GM23338 (cell line): ENCODE measurements at regions not wholly inside any gene's neighbourhood (a gene's known extent, or its start where the extent isn't known, plus 50 kb on each side); places are given as distances from the start of the nearest gene placed in this dataset.

Experiments
- ATAC-seq: fragments of 200-7000 bp; cut with Tn5 transposase; 3 replicates; pipeline ENCODE4 v1.9.1; 2020
- DNase-seq: peaks from one replicate; pipeline ENCODE4 v3.0.0-alpha.2; 2015; ENCODE audit warnings: low spot score
- H2AFZ ChIP-seq: fragments of 200-600 bp; sonication (generic); 2 replicates; pipeline ENCODE4 v1.8.0; 2016; ENCODE audit warnings: antibody characterized with exemption, mild to moderate bottlenecking, moderate library complexity
- H3F3A ChIP-seq: fragments of 200-600 bp; sonication (generic); replicated peaks from 2 replicates; pipeline ENCODE4 v1.8.0; 2017; ENCODE audit warnings: antibody characterized with exemption, mixed run types, low read depth
- H3K27ac ChIP-seq: fragments of 200-600 bp; sonication (generic); 2 replicates; pipeline ENCODE4 v1.6.1; 2016; ENCODE audit warnings: low read depth
- H3K27me3 ChIP-seq: fragments of 200-600 bp; sonication (generic); 2 replicates; pipeline ENCODE4 v1.8.0; 2016; ENCODE audit warnings: mild to moderate bottlenecking, mixed run types, moderate library complexity; ENCODE audit not compliant: insufficient read depth
- H3K36me3 ChIP-seq: fragments of 200-600 bp; sonication (generic); 2 replicates; pipeline ENCODE4 v1.8.0; 2016; ENCODE audit warnings: mild to moderate bottlenecking; ENCODE audit not compliant: insufficient read depth
- H3K4me1 ChIP-seq: fragments of 200-600 bp; sonication (generic); 2 replicates; pipeline ENCODE4 v1.8.0; 2016; ENCODE audit warnings: mild to moderate bottlenecking, moderate library complexity; ENCODE audit not compliant: insufficient read depth
- H3K4me2 ChIP-seq: fragments of 200-600 bp; sonication (generic); 2 replicates; pipeline ENCODE4 v1.7.1; 2017; ENCODE audit warnings: mixed run types
- H3K4me3 ChIP-seq: fragments of 200-600 bp; sonication (generic); 2 replicates; pipeline ENCODE4 v1.6.1; 2016; ENCODE audit warnings: mixed run types
- H3K79me2 ChIP-seq: fragments of 200-600 bp; sonication (generic); replicated peaks from 2 replicates; pipeline ENCODE4 v1.8.0; 2017; ENCODE audit warnings: mild to moderate bottlenecking; ENCODE audit not compliant: insufficient read depth
- H3K9me2 ChIP-seq: fragments of 200-600 bp; sonication (generic); 2 replicates; pipeline ENCODE4 v1.8.0; 2017; ENCODE audit not compliant: insufficient read depth
- H4K20me1 ChIP-seq: fragments of 200-600 bp; sonication (generic); replicated peaks from 2 replicates; pipeline ENCODE4 v1.8.0; 2017; ENCODE audit warnings: mild to moderate bottlenecking; ENCODE audit not compliant: insufficient read depth
- H3K27ac Mint-ChIP-seq: 2 replicates; pipeline ENCODE4 v1.8.0; 2020; ENCODE audit warnings: inconsistent platforms, mild to moderate bottlenecking, moderate library complexity, mixed read lengths
- H3K27me3 Mint-ChIP-seq: 3 replicates; pipeline ENCODE4 v1.8.0; 2022; ENCODE audit warnings: low read depth, mild to moderate bottlenecking, moderate library complexity, mixed read lengths, inconsistent platforms; ENCODE audit not compliant: insufficient read depth, poor library complexity
- H3K36me3 Mint-ChIP-seq: 3 replicates; pipeline ENCODE4 v1.8.0; 2021; ENCODE audit warnings: low read depth, mild to moderate bottlenecking, inconsistent platforms, moderate library complexity, mixed read lengths
- H3K4me1 Mint-ChIP-seq: 3 replicates; pipeline ENCODE4 v1.8.0; 2020; ENCODE audit warnings: mild to moderate bottlenecking, inconsistent platforms, mixed read lengths
- H3K4me3 Mint-ChIP-seq: 3 replicates; pipeline ENCODE4 v1.8.0; 2021; ENCODE audit warnings: moderate library complexity, mild to moderate bottlenecking, inconsistent platforms, mixed read lengths
- H3K9me3 Mint-ChIP-seq: 3 replicates; pipeline ENCODE4 v1.8.0; 2020; ENCODE audit warnings: moderate library complexity, mild to moderate bottlenecking, inconsistent platforms, mixed read lengths
- EZH2phosphoT487 ChIP-seq: fragments of 200-600 bp; sonication (generic); IDR thresholded peaks from one replicate; pipeline ENCODE4 v1.8.1; 2018; ENCODE audit warnings: antibody characterized with exemption; ENCODE audit not compliant: unreplicated experiment
- POLR2AphosphoS5 ChIP-seq: IDR thresholded peaks from 2 replicates; pipeline ENCODE4 v1.6.1; 2016; ENCODE audit warnings: antibody characterized with exemption, low read depth
- STAT1 ChIP-seq: IDR thresholded peaks from one replicate; pipeline ENCODE4 v1.6.1; 2016; ENCODE audit warnings: antibody characterized with exemption; ENCODE audit not compliant: unreplicated experiment
- ZNF114 ChIP-seq: fragments of 250-450 bp; sonication (Bioruptor Pico); IDR thresholded peaks from 2 replicates; pipeline ENCODE4 v1.5.0; 2020; ENCODE audit warnings: mild to moderate bottlenecking, moderate library complexity
- TF ChIP-seq, protein P1 (sequence below): IDR thresholded peaks from 2 replicates; pipeline ENCODE4 v1.6.1; 2016; ENCODE audit warnings: antibody characterized with exemption
- TF ChIP-seq, protein P2 (sequence below): fragments of 250-450 bp; sonication (Bioruptor Pico); IDR thresholded peaks from 2 replicates; pipeline ENCODE4 v1.5.0; 2020; ENCODE audit warnings: mild to moderate bottlenecking, moderate library complexity
- TF ChIP-seq, protein P3 (sequence below): IDR thresholded peaks from one replicate; pipeline ENCODE4 v1.6.1; 2018; ENCODE audit warnings: antibody characterized with exemption; ENCODE audit not compliant: unreplicated experiment

DNA sequence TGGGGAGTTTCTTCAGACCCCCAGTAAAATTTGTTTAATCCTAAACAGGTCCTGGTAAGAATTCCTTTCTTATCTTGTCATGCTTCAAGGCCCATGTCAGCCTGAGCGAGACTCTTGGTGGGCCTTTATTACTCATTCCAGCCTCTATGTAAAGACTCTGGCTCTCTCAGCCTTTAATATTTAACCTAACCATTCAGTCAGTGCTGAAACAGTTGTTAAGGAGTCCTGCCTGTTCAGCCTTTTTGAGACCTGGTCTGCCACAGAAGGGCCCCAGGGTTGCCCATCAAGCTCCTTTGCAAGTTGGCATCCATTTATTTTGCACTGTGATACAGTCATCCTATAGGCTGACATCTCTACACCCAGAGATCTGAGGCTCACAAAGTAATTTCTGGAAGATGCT, 107.7 kb upstream of the VANGL1 start:
- Histone ChIP-seq H3K36me3 (no peaks in the 10 kb centered on the region), H3K9me2 (no peaks in the 10 kb centered on the region), H3K4me1 (peaks cover 10% of the 10 kb centered on the region), H3K27me3 (no peaks in the 10 kb centered on the region), H4K20me1 (no peaks in the 10 kb centered on the region), H2AFZ (no peak overlapping the region), H3K27ac (no peak overlapping the region), H3F3A (no peaks in the 10 kb centered on the region), H3K79me2 (no peaks in the 10 kb centered on the region), H3K4me3 (no peak overlapping the region), H3K4me2 (no peak overlapping the region)
- ATAC-seq, result no peak
- no peak for DNase-seq
- Mint-ChIP-seq H3K4me1 (peaks cover 18% of the 10 kb centered on the region; the same call in 2 of the 3 replicates), H3K27me3 (no peaks in the 10 kb centered on the region), H3K9me3 (no peaks in the 10 kb centered on the region), H3K4me3 (no peak overlapping the region), H3K36me3 (no peaks in the 10 kb centered on the region), H3K27ac (no peak overlapping the region)
- TF ChIP-seq, protein P1, sequence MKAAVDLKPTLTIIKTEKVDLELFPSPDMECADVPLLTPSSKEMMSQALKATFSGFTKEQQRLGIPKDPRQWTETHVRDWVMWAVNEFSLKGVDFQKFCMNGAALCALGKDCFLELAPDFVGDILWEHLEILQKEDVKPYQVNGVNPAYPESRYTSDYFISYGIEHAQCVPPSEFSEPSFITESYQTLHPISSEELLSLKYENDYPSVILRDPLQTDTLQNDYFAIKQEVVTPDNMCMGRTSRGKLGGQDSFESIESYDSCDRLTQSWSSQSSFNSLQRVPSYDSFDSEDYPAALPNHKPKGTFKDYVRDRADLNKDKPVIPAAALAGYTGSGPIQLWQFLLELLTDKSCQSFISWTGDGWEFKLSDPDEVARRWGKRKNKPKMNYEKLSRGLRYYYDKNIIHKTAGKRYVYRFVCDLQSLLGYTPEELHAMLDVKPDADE, result no peak
- TF ChIP-seq, protein P2, sequence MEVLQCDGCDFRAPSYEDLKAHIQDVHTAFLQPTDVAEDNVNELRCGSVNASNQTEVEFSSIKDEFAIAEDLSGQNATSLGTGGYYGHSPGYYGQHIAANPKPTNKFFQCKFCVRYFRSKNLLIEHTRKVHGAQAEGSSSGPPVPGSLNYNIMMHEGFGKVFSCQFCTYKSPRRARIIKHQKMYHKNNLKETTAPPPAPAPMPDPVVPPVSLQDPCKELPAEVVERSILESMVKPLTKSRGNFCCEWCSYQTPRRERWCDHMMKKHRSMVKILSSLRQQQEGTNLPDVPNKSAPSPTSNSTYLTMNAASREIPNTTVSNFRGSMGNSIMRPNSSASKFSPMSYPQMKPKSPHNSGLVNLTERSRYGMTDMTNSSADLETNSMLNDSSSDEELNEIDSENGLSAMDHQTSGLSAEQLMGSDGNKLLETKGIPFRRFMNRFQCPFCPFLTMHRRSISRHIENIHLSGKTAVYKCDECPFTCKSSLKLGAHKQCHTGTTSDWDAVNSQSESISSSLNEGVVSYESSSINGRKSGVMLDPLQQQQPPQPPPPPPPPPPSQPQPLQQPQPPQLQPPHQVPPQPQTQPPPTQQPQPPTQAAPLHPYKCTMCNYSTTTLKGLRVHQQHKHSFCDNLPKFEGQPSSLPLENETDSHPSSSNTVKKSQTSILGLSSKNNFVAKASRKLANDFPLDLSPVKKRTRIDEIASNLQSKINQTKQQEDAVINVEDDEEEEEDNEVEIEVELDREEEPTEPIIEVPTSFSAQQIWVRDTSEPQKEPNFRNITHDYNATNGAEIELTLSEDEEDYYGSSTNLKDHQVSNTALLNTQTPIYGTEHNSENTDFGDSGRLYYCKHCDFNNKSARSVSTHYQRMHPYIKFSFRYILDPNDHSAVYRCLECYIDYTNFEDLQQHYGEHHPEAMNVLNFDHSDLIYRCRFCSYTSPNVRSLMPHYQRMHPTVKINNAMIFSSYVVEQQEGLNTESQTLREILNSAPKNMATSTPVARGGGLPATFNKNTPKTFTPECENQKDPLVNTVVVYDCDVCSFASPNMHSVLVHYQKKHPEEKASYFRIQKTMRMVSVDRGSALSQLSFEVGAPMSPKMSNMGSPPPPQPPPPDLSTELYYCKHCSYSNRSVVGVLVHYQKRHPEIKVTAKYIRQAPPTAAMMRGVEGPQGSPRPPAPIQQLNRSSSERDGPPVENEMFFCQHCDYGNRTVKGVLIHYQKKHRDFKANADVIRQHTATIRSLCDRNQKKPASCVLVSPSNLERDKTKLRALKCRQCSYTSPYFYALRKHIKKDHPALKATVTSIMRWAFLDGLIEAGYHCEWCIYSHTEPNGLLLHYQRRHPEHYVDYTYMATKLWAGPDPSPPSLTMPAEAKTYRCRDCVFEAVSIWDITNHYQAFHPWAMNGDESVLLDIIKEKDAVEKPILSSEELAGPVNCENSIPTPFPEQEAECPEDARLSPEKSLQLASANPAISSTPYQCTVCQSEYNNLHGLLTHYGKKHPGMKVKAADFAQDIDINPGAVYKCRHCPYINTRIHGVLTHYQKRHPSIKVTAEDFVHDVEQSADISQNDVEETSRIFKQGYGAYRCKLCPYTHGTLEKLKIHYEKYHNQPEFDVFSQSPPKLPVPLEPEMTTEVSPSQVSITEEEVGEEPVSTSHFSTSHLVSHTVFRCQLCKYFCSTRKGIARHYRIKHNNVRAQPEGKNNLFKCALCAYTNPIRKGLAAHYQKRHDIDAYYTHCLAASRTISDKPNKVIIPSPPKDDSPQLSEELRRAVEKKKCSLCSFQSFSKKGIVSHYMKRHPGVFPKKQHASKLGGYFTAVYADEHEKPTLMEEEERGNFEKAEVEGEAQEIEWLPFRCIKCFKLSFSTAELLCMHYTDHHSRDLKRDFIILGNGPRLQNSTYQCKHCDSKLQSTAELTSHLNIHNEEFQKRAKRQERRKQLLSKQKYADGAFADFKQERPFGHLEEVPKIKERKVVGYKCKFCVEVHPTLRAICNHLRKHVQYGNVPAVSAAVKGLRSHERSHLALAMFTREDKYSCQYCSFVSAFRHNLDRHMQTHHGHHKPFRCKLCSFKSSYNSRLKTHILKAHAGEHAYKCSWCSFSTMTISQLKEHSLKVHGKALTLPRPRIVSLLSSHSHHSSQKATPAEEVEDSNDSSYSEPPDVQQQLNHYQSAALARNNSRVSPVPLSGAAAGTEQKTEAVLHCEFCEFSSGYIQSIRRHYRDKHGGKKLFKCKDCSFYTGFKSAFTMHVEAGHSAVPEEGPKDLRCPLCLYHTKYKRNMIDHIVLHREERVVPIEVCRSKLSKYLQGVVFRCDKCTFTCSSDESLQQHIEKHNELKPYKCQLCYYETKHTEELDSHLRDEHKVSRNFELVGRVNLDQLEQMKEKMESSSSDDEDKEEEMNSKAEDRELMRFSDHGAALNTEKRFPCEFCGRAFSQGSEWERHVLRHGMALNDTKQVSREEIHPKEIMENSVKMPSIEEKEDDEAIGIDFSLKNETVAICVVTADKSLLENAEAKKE (CRISPR knock-in tag), result no peak
- TF ChIP-seq ZNF114 (CRISPR knock-in tag), result no peak

DNA sequence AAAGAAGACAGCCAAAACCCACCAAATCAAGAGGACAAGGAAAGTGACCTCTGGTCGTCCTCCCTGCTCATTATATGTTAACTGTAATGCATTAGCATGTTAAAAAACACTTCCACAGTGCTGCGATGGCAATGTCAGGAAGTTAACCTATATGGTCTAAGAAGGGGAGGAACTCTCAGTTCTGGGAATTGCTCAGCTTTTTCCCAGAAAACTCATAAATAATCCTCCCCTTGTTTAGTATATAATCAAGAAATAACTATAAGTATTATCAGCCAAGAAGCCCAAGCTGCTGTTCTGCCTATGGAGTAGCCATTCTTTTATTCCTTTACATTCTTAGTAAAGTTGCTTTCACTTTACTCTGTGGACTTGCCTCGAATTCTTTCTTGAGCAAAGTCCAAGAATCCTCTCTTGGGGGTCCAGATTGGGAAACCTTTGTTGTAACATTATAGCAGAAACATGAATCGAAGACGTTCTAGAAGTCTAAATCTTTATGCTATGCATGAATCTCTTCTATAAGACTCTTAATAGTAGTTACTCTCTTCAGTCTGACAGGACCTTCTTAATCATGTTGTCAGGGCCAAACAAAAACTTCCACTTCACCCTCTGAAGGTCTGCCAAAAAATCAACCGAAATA, 110.0 kb upstream of the VANGL1 start:
- H2AFZ ChIP-seq, result no peak overlapping the region
- no peaks in the 10 kb centered on the region for H3K27me3 ChIP-seq
- no peaks in the 10 kb centered on the region for H4K20me1 ChIP-seq
- H3K4me3 ChIP-seq, result no peak overlapping the region
- Mint-ChIP-seq H3K27ac (no peak overlapping the region), H3K27me3 (no peaks in the 10 kb centered on the region), H3K9me3 (no peaks in the 10 kb centered on the region), H3K36me3 (no peaks in the 10 kb centered on the region), H3K4me1 (peaks cover 33% of the 10 kb centered on the region; the same call in 2 of the 3 replicates), H3K4me3 (no peak overlapping the region)
- H3K36me3 ChIP-seq, result no peaks in the 10 kb centered on the region
- no peak overlapping the region for H3K27ac ChIP-seq
- DNase-seq (no peak), ATAC-seq (no peak)
- H3K4me1 ChIP-seq, result peaks cover 27% of the 10 kb centered on the region
- H3F3A ChIP-seq, result no peaks in the 10 kb centered on the region
- H3K79me2 ChIP-seq, result no peaks in the 10 kb centered on the region
- H3K9me2 ChIP-seq, result no peaks in the 10 kb centered on the region
- H3K4me2 ChIP-seq, result no peak overlapping the region
- TF ChIP-seq STAT1, result no peak
- TF ChIP-seq, protein P1, result no peak
- no peak for TF ChIP-seq POLR2AphosphoS5
- TF ChIP-seq ZNF114 (CRISPR knock-in tag), result no peak
- no peak for TF ChIP-seq EZH2phosphoT487
- TF ChIP-seq, protein P3, sequence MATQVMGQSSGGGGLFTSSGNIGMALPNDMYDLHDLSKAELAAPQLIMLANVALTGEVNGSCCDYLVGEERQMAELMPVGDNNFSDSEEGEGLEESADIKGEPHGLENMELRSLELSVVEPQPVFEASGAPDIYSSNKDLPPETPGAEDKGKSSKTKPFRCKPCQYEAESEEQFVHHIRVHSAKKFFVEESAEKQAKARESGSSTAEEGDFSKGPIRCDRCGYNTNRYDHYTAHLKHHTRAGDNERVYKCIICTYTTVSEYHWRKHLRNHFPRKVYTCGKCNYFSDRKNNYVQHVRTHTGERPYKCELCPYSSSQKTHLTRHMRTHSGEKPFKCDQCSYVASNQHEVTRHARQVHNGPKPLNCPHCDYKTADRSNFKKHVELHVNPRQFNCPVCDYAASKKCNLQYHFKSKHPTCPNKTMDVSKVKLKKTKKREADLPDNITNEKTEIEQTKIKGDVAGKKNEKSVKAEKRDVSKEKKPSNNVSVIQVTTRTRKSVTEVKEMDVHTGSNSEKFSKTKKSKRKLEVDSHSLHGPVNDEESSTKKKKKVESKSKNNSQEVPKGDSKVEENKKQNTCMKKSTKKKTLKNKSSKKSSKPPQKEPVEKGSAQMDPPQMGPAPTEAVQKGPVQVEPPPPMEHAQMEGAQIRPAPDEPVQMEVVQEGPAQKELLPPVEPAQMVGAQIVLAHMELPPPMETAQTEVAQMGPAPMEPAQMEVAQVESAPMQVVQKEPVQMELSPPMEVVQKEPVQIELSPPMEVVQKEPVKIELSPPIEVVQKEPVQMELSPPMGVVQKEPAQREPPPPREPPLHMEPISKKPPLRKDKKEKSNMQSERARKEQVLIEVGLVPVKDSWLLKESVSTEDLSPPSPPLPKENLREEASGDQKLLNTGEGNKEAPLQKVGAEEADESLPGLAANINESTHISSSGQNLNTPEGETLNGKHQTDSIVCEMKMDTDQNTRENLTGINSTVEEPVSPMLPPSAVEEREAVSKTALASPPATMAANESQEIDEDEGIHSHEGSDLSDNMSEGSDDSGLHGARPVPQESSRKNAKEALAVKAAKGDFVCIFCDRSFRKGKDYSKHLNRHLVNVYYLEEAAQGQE, result no peak
